GM10266 (cell line): ENCODE measurements at regions not wholly inside any gene's neighbourhood (a gene's known extent, or its start where the extent isn't known, plus 50 kb on each side); places are given as distances from the start of the nearest gene placed in this dataset.

Experiments used
- DNase-seq: peaks from one replicate; pipeline ENCODE4 v3.0.0; 2012; ENCODE audit errors: extremely low spot score
- TF ChIP-seq, protein P1 (sequence below): IDR thresholded peaks from 2 replicates; pipeline ENCODE4 v1.5.1; 2012; ENCODE audit warnings: mild to moderate bottlenecking, low read depth; ENCODE audit not compliant: control insufficient read depth, insufficient read depth; ENCODE audit errors: missing control alignments

DNA sequence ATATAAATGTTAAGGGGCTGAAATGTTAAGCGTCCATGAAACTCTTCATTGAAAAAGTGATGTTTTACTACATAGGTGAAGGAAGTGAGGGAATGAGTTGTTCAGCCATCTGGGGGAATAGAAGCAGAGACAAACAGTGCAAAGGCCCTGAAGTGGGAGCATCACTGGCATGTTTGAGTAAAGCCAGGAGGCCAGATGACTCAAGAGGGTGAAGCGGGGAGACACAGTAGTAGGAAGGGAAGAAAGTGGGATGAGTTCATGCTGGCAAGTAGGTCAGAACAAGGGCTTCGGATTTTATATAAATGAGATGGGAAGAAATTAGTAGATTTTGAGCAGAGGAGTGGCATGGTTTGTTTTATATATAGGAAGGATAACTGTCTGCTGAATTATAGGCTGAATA is 112.5 kb upstream of the MAP9 start:
- TF ChIP-seq, protein P1, sequence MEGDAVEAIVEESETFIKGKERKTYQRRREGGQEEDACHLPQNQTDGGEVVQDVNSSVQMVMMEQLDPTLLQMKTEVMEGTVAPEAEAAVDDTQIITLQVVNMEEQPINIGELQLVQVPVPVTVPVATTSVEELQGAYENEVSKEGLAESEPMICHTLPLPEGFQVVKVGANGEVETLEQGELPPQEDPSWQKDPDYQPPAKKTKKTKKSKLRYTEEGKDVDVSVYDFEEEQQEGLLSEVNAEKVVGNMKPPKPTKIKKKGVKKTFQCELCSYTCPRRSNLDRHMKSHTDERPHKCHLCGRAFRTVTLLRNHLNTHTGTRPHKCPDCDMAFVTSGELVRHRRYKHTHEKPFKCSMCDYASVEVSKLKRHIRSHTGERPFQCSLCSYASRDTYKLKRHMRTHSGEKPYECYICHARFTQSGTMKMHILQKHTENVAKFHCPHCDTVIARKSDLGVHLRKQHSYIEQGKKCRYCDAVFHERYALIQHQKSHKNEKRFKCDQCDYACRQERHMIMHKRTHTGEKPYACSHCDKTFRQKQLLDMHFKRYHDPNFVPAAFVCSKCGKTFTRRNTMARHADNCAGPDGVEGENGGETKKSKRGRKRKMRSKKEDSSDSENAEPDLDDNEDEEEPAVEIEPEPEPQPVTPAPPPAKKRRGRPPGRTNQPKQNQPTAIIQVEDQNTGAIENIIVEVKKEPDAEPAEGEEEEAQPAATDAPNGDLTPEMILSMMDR: no peak
- DNase-seq: no peak

DNA sequence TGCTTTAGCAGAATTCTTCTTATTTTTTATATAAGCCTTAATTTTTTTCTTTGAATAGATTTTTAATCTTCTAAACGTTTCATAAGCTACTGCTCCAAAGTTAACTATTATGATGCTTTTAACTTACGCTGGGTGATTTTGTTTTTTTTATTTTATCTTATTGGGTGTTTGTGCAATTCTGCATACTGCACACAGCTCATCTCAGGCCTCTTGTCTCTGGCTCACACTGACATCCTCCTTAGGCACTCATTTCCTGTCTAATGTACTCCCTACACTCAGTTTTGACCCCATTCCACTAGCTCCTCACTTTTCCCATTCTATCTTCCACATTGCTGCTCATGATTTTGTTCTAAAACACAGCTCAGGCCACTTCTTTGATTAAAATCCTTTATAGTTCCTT is 111.9 kb upstream of the MAP9 start:
- DNase-seq: no peak
- TF ChIP-seq, protein P1: no peak

DNA sequence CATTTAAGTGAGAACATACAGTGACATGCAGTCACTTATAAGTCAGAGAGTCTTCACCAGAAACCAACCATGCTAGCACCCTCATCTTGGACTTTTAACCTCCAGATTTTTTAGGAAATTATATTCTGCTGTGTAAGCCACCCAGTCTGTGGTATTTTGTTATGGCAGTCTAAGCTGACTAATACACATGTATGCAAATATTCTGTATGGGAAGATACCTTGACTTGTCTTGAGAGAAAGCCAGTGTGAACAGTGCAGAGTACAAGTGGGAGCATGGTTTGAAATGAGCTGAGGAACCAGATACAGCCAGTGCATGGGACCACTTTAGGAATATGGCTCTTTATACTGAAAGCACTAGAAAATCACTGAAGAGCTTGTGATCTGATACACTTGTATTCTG is 110.4 kb upstream of the MAP9 start:
- TF ChIP-seq, protein P1: no peak
- no peak for DNase-seq

DNA sequence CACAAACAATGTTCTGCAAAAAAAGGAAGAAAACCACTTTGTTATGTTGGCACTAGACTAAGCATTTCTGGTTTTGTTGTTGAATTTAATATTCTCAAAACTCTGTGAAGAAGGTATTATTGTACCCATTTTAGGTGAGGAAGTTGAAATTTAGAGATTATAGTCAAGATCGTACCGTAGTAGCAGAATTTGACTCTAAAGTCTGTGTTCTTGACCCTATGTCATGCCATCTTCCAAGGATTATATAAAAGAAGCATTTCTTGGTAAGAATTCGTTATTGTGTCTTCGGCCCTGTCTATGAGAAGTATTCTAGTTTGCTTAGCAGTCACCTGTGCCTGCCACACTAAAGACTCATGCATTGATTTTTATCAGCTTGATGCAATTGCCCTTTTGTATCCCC is 104.4 kb upstream of the MAP9 start:
- no peak for DNase-seq
- TF ChIP-seq, protein P1: no peak

DNA sequence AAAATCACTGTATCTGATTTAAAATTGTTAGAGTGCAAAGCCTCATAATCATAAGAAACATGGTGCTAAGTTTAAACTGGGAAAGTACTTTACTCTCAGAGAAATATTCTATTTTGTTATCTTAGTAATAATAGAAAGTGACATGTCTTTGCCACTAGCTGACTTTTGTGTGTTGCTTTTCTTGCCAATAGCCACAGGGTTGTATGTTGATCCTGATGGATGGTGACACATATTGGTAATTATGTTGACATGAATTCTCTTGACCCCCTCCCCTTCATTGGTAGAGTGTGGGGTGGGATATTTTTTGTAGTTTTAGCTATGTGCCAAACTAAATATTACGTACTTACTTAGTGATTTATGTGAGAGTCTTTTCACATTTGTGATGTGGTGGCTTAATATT is 103.1 kb upstream of the MAP9 start:
- TF ChIP-seq, protein P1: no peak
- DNase-seq: no peak

DNA sequence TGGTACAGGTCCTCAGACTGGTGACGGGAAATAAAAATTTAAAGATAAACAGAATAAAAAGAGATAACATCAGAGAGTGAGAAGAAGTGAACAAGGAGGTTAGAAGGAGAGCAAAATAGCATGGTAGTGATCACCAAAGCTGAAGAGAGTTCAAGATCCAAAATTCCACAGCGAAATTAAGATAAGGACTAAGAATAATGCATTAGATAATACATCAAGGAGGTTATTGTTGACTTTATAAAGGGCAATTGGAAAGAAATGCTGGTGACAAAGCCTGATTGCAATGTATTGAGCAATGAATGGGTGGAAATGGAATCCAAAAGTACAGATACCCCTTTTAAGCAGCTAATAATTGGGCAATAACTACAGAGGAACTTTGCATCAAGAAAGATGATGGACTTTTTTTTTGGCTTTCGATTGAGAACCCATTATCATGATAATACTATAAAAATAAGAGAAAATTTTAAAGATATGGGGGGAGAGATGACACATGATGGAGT is 101.6 kb upstream of the MAP9 start:
- no peak for DNase-seq
- TF ChIP-seq, protein P1: no peak

DNA sequence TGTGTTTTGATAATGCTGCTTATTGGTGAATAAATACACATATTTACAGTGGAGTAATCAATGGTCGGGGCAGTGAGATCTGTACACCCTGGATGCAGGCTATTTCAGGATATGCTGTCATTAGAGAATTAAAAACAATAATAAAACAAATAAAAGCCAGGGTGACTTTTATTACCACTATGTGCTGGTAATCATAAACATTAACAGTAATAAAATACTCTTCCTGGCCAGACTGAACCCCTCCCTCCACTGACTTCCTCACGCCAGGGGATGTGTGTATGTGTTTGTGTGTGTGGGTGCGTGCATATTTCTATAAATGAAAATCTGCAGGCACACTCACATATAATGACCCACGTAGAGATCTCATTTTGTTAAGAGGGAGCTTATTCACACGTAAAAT is 98.0 kb upstream of the MAP9 start:
- no peak for DNase-seq
- TF ChIP-seq, protein P1: no peak
